GM21619 (cell line): ENCODE measurements at regions not wholly inside any gene's neighbourhood (a gene's known extent, or its start where the extent isn't known, plus 50 kb on each side); places are given as distances from the start of the nearest gene placed in this dataset.

Source experiments
- ATAC-seq: cut with Tn5 transposase; IDR thresholded peaks from one replicate; pipeline ENCODE4 v1.9.1; 2021; ENCODE audit not compliant: unreplicated experiment

GRCh38 chrX:39165773-39166172 is 364.5 kb downstream of the MID1IP1 start:
- no peak for ATAC-seq

GRCh38 chrX:39167791-39168190 is 366.5 kb downstream of the MID1IP1 start:
- ATAC-seq = peak; percentile 86

GRCh38 chrX:39168609-39169008 is 367.4 kb downstream of the MID1IP1 start:
- ATAC-seq = no peak

GRCh38 chrX:39169976-39170375 is 368.7 kb downstream of the MID1IP1 start:
- no peak for ATAC-seq

GRCh38 chrX:39170464-39170863 is 369.2 kb downstream of the MID1IP1 start:
- ATAC-seq = no peak

- ATAC-seq = no peak
Measured at GRCh38 chrX:39171686-39172085, 370.4 kb downstream of the MID1IP1 start.

- ATAC-seq = no peak
Measured at GRCh38 chrX:39174241-39174771, 373.0 kb downstream of the MID1IP1 start.

- ATAC-seq = no peak
Measured at GRCh38 chrX:39174772-39175417, 373.6 kb downstream of the MID1IP1 start.

GRCh38 chrX:39175418-39176057 is 374.3 kb downstream of the MID1IP1 start:
- no peak for ATAC-seq

- no peak for ATAC-seq
Measured at GRCh38 chrX:39176105-39176504, 374.8 kb downstream of the MID1IP1 start.

GRCh38 chrX:39189431-39189830 is 388.2 kb downstream of the MID1IP1 start:
- ATAC-seq = no peak

GRCh38 chrX:39194673-39195072 is 393.4 kb downstream of the MID1IP1 start:
- no peak for ATAC-seq

GRCh38 chrX:39195156-39195555 is 393.9 kb downstream of the MID1IP1 start:
- no peak for ATAC-seq

GRCh38 chrX:39196192-39197102 is 395.2 kb downstream of the MID1IP1 start:
- ATAC-seq = peak; percentile 93

GRCh38 chrX:39199429-39199828 is 398.2 kb downstream of the MID1IP1 start:
- ATAC-seq = no peak

- ATAC-seq = no peak
Measured at GRCh38 chrX:39201305-39201990, 400.2 kb downstream of the MID1IP1 start.

- ATAC-seq = no peak
Measured at GRCh38 chrX:39202641-39203040, 401.4 kb downstream of the MID1IP1 start.

- no peak for ATAC-seq
Measured at GRCh38 chrX:39203427-39203826, 402.2 kb downstream of the MID1IP1 start.

- ATAC-seq = no peak
Measured at GRCh38 chrX:39204353-39204752, 403.1 kb downstream of the MID1IP1 start.

- no peak for ATAC-seq
Measured at GRCh38 chrX:39204945-39205344, 403.7 kb downstream of the MID1IP1 start.

GRCh38 chrX:39205467-39205866 is 404.2 kb downstream of the MID1IP1 start:
- no peak for ATAC-seq
